ENCODE measurements at regions not wholly inside any gene's neighbourhood (a gene's known extent, or its start where the extent isn't known, plus 50 kb on each side); places are given as distances from the start of the nearest gene placed in this dataset.

- WGBS (ENCODE audit: insufficient coverage), result no CpG with 5 or more reads among the region's 2 CpGs
- TF ChIP-seq CTCF (IDR thresholded peaks at IDR 0.05), result no peak
- no peak overlapping the region for H3K4me3 ChIP-seq (replicated peaks in 1 of 3; ENCODE audit: low read depth in 2 of 3, low read length in 3 of 3)
- no peaks in the 10 kb centered on the region for H4K20me1 ChIP-seq (ENCODE audit: insufficient read depth, low read length)
- no peaks in the 10 kb centered on the region for H3K9me3 ChIP-seq (replicated peaks in 1 of 2; ENCODE audit: control insufficient read depth in 1 of 2, insufficient read depth in 1 of 2, low read length in 2 of 2)
- no peak overlapping the region for H3K9ac ChIP-seq (ENCODE audit: insufficient read depth, low read length, poor library complexity, severe bottlenecking)
- peaks cover 14 to 16% of the 10 kb centered on the region in 2 donors for H3K4me1 ChIP-seq (ENCODE audit: control insufficient read depth in 1 of 2, insufficient read depth in 2 of 2, low read length in 2 of 2)
- DNase-seq, result no peak
- no peaks in the 10 kb centered on the region for H3K9me3 Mint-ChIP-seq
- H3K36me3 Mint-ChIP-seq, result no peaks in the 10 kb centered on the region
- H3K4me2 ChIP-seq (replicated peaks; ENCODE audit: extremely low read depth, low read length, poor library complexity, severe bottlenecking), result no peak overlapping the region
- intact Hi-C loops (cut with micrococcal nuclease), result no loop called here
- H3K27ac ChIP-seq (ENCODE audit: low read depth in 1 of 2, low read length in 2 of 2), result no peak overlapping the region
- H3K36me3 ChIP-seq (replicated peaks in 1 of 2; ENCODE audit: control insufficient read depth in 1 of 2, insufficient read depth in 2 of 2, low read length in 2 of 2), result no peaks in the 10 kb centered on the region
- peak overlapping the region; percentile 4 for H2AFZ ChIP-seq (ENCODE audit: insufficient read depth, low read depth, low read length, poor library complexity, severe bottlenecking)
- H3K79me2 ChIP-seq (ENCODE audit: insufficient read depth, low read length), result no peaks in the 10 kb centered on the region
- no peaks in the 10 kb centered on the region for H3K27me3 Mint-ChIP-seq (ENCODE audit: low read depth in 3 of 3)
- H3K4me1 Mint-ChIP-seq, result peaks cover 19% of the 10 kb centered on the region
- H3K4me3 Mint-ChIP-seq, result no peak overlapping the region
- no peaks in the 10 kb centered on the region for H3K27me3 ChIP-seq (ENCODE audit: control insufficient read depth in 2 of 2, insufficient read depth in 2 of 2, low read length in 2 of 2)
- peak overlapping the region in 1 of 7 donors; percentile 37 for H3K27ac Mint-ChIP-seq
These were observed 93.9 kb downstream of the DACT1 start for GRCh38 chr14:58731465-58732293.

- Histone ChIP-seq H3K79me2 (ENCODE audit: insufficient read depth, low read length) (no peaks in the 10 kb centered on the region), H3K4me3 (replicated peaks in 1 of 3; ENCODE audit: low read depth in 2 of 3, low read length in 3 of 3) (no peak overlapping the region), H3K4me2 (replicated peaks; ENCODE audit: extremely low read depth, low read length, poor library complexity, severe bottlenecking) (no peak overlapping the region), H3K9ac (ENCODE audit: insufficient read depth, low read length, poor library complexity, severe bottlenecking) (no peak overlapping the region), H3K9me3 (replicated peaks in 1 of 2; ENCODE audit: control insufficient read depth in 1 of 2, insufficient read depth in 1 of 2, low read length in 2 of 2) (no peaks in the 10 kb centered on the region), H3K27me3 (ENCODE audit: control insufficient read depth in 2 of 2, insufficient read depth in 2 of 2, low read length in 2 of 2) (no peaks in the 10 kb centered on the region), H2AFZ (ENCODE audit: insufficient read depth, low read depth, low read length, poor library complexity, severe bottlenecking) (no peak overlapping the region), H4K20me1 (ENCODE audit: insufficient read depth, low read length) (no peaks in the 10 kb centered on the region), H3K4me1 (ENCODE audit: control insufficient read depth in 1 of 2, insufficient read depth in 2 of 2, low read length in 2 of 2) (peaks cover 17% of the 10 kb centered on the region in 2 donors), H3K27ac (ENCODE audit: low read depth in 1 of 2, low read length in 2 of 2) (no peak overlapping the region), H3K36me3 (replicated peaks in 1 of 2; ENCODE audit: control insufficient read depth in 1 of 2, insufficient read depth in 2 of 2, low read length in 2 of 2) (no peaks in the 10 kb centered on the region)
- Mint-ChIP-seq H3K27me3 (ENCODE audit: low read depth in 3 of 3) (no peaks in the 10 kb centered on the region), H3K4me1 (peaks cover 20% of the 10 kb centered on the region), H3K4me3 (no peak overlapping the region), H3K9me3 (no peaks in the 10 kb centered on the region), H3K27ac (no peak overlapping the region), H3K36me3 (no peaks in the 10 kb centered on the region)
- intact Hi-C loops (cut with micrococcal nuclease), result no loop called here
- DNase-seq, result no peak
- TF ChIP-seq CTCF (IDR thresholded peaks at IDR 0.05), result no peak
These were observed 94.6 kb downstream of the DACT1 start for GRCh38 chr14:58732387-58732786.

All from CD14-positive monocyte (primary cell).